ENCODE measurements at regions not wholly inside any gene's neighbourhood (a gene's known extent, or its start where the extent isn't known, plus 50 kb on each side); places are given as distances from the start of the nearest gene placed in this dataset.

DNA sequence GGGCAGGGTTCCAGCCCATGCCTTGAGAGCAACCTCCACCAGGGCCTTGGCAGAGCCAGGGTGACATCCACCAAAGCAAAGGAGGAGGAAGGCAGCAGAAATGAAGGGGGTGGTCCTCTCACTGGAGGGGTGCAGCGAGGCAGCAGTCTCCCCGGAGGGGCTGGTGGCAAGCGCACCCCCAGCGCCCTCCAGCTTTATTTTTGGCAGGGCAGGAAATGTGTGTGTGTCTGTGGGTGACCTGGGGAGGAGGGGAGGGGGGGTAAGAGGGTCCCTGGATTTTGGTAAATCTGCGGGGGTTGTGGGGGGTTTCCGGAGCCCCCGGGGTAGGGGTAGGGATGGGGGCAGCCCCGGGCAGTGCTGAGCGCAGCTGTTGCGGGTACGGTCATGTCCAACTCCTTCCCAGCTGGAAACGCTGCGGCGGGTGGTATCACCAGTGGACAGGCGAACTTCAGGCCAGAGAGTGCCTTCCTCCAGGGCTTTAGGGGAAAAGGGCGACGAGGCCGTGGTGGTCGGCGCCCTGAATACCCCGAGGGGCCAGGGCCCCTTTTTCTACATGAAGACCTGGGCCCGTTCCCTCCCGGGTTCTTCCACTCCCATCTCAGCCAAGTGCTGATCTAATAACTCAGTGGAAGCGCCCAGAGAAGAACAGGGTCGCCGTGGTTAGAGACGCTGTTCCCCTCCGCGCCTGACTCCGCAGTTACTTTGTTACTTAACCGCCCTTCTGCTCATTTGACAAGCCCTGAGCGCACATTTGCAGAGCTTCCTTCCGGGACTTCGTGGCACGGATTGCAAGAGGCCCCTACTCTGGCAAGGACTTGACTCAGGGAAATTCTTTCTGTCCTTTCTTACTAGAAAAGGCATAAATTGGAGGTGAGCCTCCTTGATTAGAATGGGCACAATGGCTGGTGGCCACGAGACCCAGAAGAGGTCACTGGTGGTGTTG lies 55.2 kb downstream of the FOS start:
- Mint-ChIP-seq H3K9me3 (no peaks in the 10 kb centered on the region), H3K27me3 (no peaks in the 10 kb centered on the region), H3K4me3 (peak overlapping the region; percentile 60), H3K27ac (peak overlapping the region; percentile 72), H3K4me1 (peaks cover 20% of the 10 kb centered on the region), H3K36me3 (no peaks in the 10 kb centered on the region)
- peak; percentile 33 for DNase-seq

DNA sequence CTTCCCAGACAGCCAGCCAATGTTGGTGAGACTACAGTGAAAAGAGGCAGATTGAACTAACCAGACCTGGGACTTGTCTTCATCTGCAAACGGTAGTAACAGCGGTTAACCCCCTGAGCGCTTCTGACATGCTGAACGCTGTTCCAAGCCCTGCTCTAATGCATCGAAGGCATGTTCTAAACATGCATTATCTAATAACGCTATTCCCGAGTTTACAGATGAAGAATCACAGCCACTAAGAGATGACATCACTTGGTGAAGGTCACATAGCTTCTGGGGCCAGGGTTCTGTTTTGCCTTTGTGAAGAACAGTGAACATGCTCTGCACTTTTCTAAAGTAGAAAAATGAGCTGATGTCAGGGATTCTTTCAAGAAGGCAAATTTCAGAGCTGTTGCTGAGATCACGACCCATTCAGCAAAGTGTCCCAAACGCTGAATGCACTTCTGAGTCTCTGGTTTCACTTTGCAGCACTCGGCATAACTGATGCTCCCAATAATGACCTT lies 56.0 kb downstream of the FOS start:
- H3K27ac Mint-ChIP-seq = peak overlapping the region; percentile 62
- peak overlapping the region; percentile 60 for H3K4me3 Mint-ChIP-seq
- no peaks in the 10 kb centered on the region for H3K9me3 Mint-ChIP-seq
- H3K36me3 Mint-ChIP-seq = no peaks in the 10 kb centered on the region
- no peaks in the 10 kb centered on the region for H3K27me3 Mint-ChIP-seq
- DNase-seq = no peak
- peaks cover 20% of the 10 kb centered on the region for H3K4me1 Mint-ChIP-seq

DNA sequence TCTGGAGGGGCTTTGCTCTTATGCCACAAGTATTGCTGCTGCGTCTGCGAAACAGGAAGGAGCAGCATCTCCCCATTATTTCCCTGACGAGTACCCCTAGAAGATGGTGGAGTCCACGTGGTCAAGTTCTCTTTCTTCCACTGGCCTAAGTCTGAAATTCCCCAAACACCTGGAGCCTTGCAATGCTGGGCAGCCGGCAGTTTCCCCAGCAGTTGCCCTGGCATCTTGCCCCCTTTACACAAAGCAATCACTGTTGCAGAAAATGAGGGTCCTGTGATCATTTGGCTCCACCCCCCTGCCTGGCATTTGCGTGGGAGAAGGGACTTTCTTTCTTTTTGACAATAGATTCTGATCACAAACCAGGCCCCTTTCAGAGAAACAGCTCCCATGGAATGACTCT lies 56.9 kb downstream of the FOS start:
- Mint-ChIP-seq H3K9me3 (no peaks in the 10 kb centered on the region), H3K36me3 (no peaks in the 10 kb centered on the region), H3K4me3 (no peak overlapping the region), H3K4me1 (peaks cover 20% of the 10 kb centered on the region), H3K27ac (no peak overlapping the region), H3K27me3 (no peaks in the 10 kb centered on the region)
- DNase-seq = no peak

DNA sequence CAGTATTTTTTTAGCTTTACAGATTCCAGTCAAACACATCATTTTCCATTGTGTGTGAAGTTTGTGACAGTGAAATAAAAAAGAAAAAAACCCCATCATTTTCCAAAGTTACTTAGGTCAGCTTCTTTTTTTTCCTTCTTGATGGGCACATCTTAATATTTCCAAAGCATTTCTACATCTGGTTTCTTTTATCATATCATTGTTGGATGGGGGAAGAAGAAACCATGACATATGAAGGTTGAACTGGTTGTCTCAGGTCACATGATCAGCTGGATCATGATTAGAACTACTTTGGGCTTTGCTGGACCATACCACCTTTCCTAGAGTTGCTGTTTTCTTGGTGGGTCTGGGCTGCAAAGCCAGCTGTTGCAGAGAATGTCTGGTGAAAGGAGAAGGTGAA lies 59.8 kb downstream of the FOS start:
- Mint-ChIP-seq H3K27me3 (no peaks in the 10 kb centered on the region), H3K36me3 (no peaks in the 10 kb centered on the region), H3K27ac (no peak overlapping the region), H3K4me3 (no peak overlapping the region), H3K4me1 (peaks cover 19% of the 10 kb centered on the region), H3K9me3 (no peaks in the 10 kb centered on the region)
- no peak for DNase-seq

DNA sequence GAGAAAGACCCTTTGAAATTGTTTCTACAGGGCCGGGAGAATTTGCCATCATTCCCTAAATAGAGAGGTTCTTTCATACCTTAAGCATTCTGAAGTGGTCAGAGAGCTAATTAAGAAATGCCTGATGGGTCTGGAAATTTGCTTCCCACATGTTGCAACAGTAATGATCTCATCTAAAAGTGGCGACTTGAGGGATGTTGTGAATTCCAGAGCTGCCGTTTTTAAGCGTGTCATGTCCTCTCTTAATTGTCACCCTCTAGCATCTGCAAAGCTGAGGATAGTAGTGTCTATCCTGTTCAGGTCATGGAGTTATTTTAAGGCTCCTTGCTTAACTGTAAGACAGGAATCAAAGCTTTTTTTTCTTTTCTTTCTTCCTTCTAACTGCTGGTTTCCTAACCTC lies 60.4 kb downstream of the FOS start:
- Mint-ChIP-seq H3K27ac (no peak overlapping the region), H3K9me3 (no peaks in the 10 kb centered on the region), H3K4me3 (no peak overlapping the region), H3K4me1 (peaks cover 15% of the 10 kb centered on the region), H3K36me3 (no peaks in the 10 kb centered on the region), H3K27me3 (no peaks in the 10 kb centered on the region)
- no peak for DNase-seq

DNA sequence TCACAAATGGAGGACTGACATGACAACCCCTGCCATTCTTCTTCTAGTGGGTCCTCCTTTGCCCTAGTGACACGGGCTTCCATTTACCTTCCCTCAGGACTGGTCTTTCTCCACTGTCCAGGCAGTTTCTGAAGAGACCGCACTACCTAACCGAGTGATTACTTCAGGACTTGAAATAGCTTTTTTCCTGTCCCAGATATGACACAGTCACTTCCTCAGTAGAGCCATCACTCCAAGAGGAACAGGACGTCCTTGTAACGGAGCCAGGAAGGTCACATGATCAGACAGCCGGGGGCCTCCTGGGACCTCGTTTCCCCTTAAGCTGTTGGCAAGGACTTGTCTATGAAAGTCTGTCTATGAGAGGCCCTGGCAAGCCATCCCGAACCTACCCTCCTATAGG lies 62.3 kb downstream of the FOS start:
- no peaks in the 10 kb centered on the region for H3K9me3 Mint-ChIP-seq
- no peak overlapping the region for H3K4me3 Mint-ChIP-seq
- no peaks in the 10 kb centered on the region for H3K27me3 Mint-ChIP-seq
- H3K4me1 Mint-ChIP-seq = peaks cover 3% of the 10 kb centered on the region
- no peaks in the 10 kb centered on the region for H3K36me3 Mint-ChIP-seq
- no peak for DNase-seq
- H3K27ac Mint-ChIP-seq = no peak overlapping the region

DNA sequence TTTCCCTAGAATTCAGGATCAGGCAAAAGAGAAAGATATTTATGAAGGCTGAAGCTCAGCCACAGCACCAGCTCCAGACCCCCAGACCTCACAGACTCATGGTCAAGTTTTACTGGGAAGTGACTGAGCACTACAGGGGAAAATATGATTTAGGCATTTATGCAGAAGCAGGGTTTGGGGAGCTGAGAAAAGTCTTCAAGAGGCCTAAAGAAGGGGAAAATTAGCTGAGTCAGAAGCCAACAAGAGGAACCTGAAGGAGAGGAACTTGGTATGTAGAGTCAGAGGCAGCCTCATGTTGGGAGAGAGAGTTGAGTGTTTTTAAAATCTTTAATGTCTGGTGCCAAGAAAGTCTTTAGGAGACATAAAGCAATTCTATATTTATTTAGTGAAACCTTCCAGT lies 63.0 kb downstream of the FOS start:
- Mint-ChIP-seq H3K9me3 (peaks cover 1% of the 10 kb centered on the region), H3K4me1 (peaks cover 3% of the 10 kb centered on the region), H3K36me3 (no peaks in the 10 kb centered on the region)

DNA sequence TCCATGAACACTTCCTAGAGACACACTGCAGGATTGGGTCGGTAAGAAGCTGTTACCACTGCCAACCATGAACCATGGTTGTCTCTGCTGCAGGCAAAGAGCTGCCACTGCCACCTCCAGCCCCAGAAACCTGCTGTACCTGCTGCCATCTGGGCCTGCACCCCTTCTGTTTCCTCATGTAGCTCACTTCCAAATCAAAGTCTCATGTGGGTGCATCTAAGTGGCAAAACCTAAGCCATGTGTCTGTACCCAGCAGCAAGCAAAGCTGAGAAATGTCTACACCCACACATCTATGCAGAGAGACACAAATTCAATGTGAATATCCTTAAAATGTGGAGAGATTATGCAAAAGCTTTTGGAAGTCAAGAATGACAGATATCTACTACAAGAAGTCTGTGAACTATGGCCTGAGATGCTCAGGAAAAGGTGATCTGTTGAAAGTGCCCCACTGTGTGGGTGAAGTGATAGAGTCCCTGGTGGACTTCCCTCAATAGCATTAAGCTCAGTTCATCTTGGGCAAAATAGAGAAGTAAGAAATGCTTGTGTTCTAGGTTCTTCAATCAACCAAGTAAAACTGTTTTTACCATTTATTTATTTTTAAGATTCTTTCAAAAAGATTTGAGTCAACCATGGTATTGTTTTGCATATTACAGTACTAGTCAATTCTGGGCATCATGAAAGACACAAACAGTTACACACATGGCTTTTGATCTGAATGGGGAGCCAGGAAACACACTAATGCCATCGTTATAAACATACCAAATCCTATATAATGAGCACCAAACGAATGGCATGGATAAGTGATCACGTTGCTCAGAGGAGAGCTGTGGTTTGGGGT lies 64.4 kb downstream of the FOS start:
- H3K4me3 Mint-ChIP-seq = no peak overlapping the region
- peaks cover 3% of the 10 kb centered on the region for H3K4me1 Mint-ChIP-seq
- H3K36me3 Mint-ChIP-seq = no peaks in the 10 kb centered on the region
- H3K9me3 Mint-ChIP-seq = peaks cover 1% of the 10 kb centered on the region
- no peak for DNase-seq
- H3K27me3 Mint-ChIP-seq = no peaks in the 10 kb centered on the region
- H3K27ac Mint-ChIP-seq = no peak overlapping the region

More for the DNA sequence above, 63.0 kb downstream of the FOS start:
- Mint-ChIP-seq H3K27me3 (no peaks in the 10 kb centered on the region), H3K27ac (no peak overlapping the region), H3K4me3 (no peak overlapping the region)
- no peak for DNase-seq

DNA sequence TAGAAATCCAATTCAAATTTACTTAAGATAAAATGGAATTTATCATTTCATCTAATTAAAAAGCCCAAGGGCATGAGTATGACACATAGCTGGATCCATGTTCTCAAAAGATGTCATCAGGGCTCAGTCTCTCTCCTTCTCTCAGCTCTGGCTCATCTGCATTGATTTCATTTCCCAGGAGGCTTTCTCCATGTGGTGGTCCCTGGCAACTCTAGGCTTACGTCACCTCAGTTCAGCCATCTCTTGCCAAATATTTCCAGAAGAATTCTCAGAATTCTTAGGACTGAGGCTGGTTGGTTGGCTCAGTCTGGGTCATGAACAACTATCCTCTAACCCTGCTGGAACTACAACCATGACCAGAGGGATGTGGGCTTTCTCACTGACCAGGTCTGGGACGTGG lies 65.3 kb downstream of the FOS start:
- Mint-ChIP-seq H3K36me3 (no peaks in the 10 kb centered on the region), H3K4me1 (peaks cover 3% of the 10 kb centered on the region), H3K9me3 (peaks cover 1% of the 10 kb centered on the region), H3K4me3 (no peak overlapping the region), H3K27ac (no peak overlapping the region), H3K27me3 (no peaks in the 10 kb centered on the region)
- no peak for DNase-seq

DNA sequence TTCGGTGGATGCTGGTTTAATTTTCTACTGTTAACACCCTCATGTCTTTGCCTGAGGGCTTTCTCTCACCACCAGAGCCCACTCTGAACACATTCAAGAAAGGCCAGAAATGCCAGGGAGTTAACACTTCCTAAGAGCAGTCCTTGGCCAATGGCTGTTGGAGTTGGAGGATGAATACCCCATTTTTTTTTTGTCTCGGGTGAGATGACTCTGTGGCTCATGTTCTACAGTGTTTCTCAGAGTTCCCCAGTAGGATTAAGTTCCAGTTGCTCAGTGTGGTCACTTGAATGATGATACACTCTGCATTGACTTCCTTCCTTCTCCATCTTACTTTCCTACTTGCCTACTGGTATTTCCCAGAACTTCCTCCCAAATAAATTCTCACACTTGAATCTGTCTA lies 65.8 kb downstream of the FOS start:
- H3K4me3 Mint-ChIP-seq = no peak overlapping the region
- H3K27me3 Mint-ChIP-seq = no peaks in the 10 kb centered on the region
- DNase-seq = no peak
- no peak overlapping the region for H3K27ac Mint-ChIP-seq
- peaks cover 3% of the 10 kb centered on the region for H3K4me1 Mint-ChIP-seq
- no peaks in the 10 kb centered on the region for H3K36me3 Mint-ChIP-seq
- H3K9me3 Mint-ChIP-seq = peaks cover 1% of the 10 kb centered on the region

DNA sequence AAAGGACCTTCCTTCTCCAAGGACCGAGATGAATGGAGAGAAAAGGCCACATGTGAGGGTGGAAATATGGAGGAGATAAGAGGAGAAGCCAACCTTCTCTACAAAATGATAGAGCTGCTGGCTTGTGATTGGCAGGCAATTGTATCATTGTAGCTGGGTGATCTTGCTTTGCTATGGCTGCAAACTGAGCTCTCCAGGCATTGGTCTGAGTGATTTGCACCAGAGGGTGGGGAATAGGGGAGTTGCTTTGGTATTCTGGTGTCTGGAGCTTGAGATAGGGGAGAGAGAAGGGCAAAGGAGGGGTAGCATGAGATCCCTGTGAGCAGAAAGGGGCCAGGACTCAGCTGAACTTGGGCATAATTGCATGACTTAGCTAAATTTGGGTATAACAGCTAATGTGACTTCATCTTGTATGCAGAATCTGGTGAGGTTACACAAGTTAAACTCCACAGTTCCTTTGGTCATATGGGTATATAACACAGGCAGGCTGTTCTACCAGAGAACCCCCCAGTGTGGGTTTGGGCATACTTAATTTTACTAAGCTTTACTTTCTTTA lies 72.0 kb downstream of the FOS start:
- Mint-ChIP-seq H3K36me3 (no peaks in the 10 kb centered on the region), H3K27ac (no peak overlapping the region), H3K4me1 (no peaks in the 10 kb centered on the region), H3K9me3 (peaks cover 1% of the 10 kb centered on the region), H3K4me3 (no peak overlapping the region), H3K27me3 (no peaks in the 10 kb centered on the region)
- no peak for DNase-seq

DNA sequence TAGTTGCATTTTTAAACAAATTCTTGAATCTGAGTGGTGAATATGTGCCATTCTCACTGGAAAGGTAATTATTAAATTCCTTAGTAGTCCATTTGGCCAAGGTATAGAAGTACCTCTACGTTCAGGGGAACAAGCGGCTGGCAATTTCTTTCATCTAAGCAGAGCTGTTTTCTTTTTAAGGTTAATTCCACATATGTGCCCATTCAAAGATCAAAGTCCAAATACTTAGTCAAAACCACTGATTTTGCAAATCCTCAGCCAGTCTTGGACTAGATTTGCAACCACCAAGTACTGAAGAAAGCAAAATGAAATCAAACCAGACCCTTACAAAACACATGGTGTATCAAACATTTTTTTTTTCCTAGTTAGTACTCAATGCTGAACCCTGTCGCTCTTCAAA lies 68.7 kb upstream of the JDP2 start:
- no peaks in the 10 kb centered on the region for H3K36me3 Mint-ChIP-seq
- no peak for DNase-seq
- no peak overlapping the region for H3K4me3 Mint-ChIP-seq
- H3K9me3 Mint-ChIP-seq = no peaks in the 10 kb centered on the region
- H3K27ac Mint-ChIP-seq = no peak overlapping the region
- H3K4me1 Mint-ChIP-seq = no peaks in the 10 kb centered on the region
- peaks cover under 1% of the 10 kb centered on the region for H3K27me3 Mint-ChIP-seq

DNA sequence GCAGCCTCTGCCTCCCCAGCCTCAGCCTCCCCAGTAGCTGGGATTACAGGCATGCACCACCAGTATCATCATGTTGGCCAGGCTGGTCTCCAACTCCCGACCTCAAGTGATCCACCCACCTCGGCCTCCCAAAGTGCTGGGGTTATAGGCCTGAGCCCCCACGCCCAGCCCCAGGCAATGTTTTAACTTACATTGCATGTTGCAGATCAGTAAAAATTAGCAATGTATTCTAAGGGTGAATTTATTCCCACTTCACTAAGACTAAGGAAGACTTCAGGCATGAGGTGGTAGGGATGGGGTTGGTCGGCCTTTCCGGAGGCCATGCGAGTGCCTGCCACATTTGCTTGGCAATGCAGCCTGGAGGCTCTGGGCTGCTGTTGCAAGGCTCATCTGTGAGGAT lies 66.8 kb upstream of the JDP2 start:
- DNase-seq = no peak
- Mint-ChIP-seq H3K4me1 (peaks cover 3% of the 10 kb centered on the region), H3K27me3 (peaks cover 3% of the 10 kb centered on the region), H3K36me3 (no peaks in the 10 kb centered on the region), H3K9me3 (no peaks in the 10 kb centered on the region), H3K27ac (no peak overlapping the region), H3K4me3 (no peak overlapping the region)

DNA sequence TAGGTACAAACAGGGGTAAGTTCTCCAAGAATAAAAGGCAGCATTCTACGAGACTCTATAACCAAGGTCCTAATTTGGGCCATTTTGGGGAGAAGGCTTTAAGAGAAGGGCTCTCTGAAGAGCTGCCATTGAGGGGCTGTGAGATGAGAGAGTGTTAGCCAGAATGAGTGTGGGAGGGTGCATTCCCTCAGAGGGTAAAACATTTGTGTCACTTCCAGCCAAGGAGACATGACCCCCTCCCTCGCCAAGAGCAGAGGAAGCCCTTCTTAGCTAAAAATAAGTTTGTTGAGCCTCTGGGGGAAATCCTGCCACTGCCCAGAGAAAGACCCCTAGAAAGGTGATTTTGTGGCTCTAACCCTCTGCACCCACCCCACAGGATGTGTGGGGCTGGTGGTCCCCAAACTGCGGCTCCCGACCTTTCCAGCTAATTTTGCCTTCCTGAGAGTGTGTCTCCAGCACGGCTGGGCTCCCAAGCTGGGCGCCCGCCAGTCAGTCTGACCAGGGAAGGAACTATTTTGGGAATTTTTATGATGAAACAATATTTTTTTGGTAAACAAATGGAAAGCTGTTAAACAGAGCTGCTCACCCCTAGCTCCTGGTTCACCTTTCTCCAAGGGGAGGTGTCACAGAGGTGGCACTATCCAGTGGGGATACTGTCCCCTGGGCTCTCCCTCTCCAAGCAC lies 65.9 kb upstream of the JDP2 start:
- no peaks in the 10 kb centered on the region for H3K9me3 Mint-ChIP-seq

DNA sequence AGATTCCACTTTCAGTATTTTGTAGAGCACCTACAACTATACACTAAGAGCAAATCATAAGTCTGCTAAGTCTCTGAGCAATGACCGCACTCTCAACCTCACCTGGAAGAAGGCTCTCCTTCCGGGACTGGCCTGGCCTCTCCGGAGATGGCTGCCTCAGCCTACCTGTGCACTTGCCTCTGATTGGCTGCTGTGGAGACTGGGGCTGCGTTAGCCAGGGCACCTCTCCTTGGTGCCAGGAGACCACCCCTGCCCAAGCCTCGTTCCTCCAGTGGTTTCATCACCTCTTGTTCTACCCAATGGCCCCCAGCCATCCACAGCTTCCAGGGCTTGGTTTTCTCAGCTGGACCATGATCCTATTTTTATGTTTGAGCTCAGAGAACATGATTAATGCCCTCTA lies 64.7 kb upstream of the JDP2 start:
- Mint-ChIP-seq H3K4me3 (no peak overlapping the region), H3K27ac (no peak overlapping the region), H3K36me3 (no peaks in the 10 kb centered on the region), H3K4me1 (peaks cover 3% of the 10 kb centered on the region), H3K27me3 (peaks cover 3% of the 10 kb centered on the region), H3K9me3 (no peaks in the 10 kb centered on the region)
- no peak for DNase-seq

More for the DNA sequence above, 65.9 kb upstream of the JDP2 start:
- DNase-seq = no peak
- Mint-ChIP-seq H3K27ac (no peak overlapping the region), H3K4me3 (no peak overlapping the region), H3K4me1 (peaks cover 3% of the 10 kb centered on the region), H3K36me3 (no peaks in the 10 kb centered on the region), H3K27me3 (peaks cover 3% of the 10 kb centered on the region)
